Endothelial cell of umbilical vein (primary cell): ENCODE measurements at regions not wholly inside any gene's neighbourhood (a gene's known extent, or its start where the extent isn't known, plus 50 kb on each side); places are given as distances from the start of the nearest gene placed in this dataset.

Experiments
- EZH2 ChIP-seq: IDR thresholded peaks from 2 replicates; pipeline ENCODE4 v1.6.1; 2012; ENCODE audit warnings: borderline replicate concordance, low read depth, mild to moderate bottlenecking, moderate library complexity, low read length, inconsistent platforms; ENCODE audit not compliant: severe bottlenecking
- GATA2 ChIP-seq: IDR thresholded peaks from 2 replicates; pipeline ENCODE4 v1.7.0; 2011; ENCODE audit warnings: low read depth, mild to moderate bottlenecking, moderate library complexity, mixed read lengths, low read length; ENCODE audit not compliant: insufficient read length, insufficient read depth
- JUN ChIP-seq: IDR thresholded peaks from 2 replicates; pipeline ENCODE4 v1.6.1; 2011; ENCODE audit warnings: borderline replicate concordance, low read depth; ENCODE audit not compliant: insufficient read length, insufficient read depth
- MYC ChIP-seq: IDR thresholded peaks from one replicate; pipeline ENCODE4 v1.6.1; 2011; ENCODE audit warnings: mild to moderate bottlenecking, low read depth, low read length
- POLR2A ChIP-seq: IDR thresholded peaks from 2 replicates; pipeline ENCODE4 v1.6.1; 2012; ENCODE audit warnings: low read depth, mild to moderate bottlenecking, control low read depth, low read length
- POLR2AphosphoS5 ChIP-seq: IDR thresholded peaks from 2 replicates; pipeline ENCODE4 v1.6.1; 2012; ENCODE audit warnings: low read depth, mild to moderate bottlenecking, control low read depth, low read length, moderate library complexity; ENCODE audit not compliant: insufficient read depth
- TF ChIP-seq, protein P1 (sequence below), 2 donors: IDR thresholded peaks; 1 replicate in 1 of 2; 2 replicates in 1 of 2; pipeline ENCODE4 v1.5.1; 2011; ENCODE audit warnings: low read length in 2 of 2, mild to moderate bottlenecking in 2 of 2, moderate library complexity in 2 of 2, control low read depth in 1 of 2, inconsistent platforms in 1 of 2, low read depth in 1 of 2; ENCODE audit not compliant: insufficient read depth in 1 of 2; ENCODE audit errors: extremely low read depth in 1 of 2

GRCh38 chr6:164827537-164827936 is 481.9 kb downstream of the C6orf118 start:
- TF ChIP-seq POLR2AphosphoS5 (no peak), EZH2 (no peak), POLR2A (no peak), JUN (no peak), GATA2 (no peak), MYC (no peak)
- TF ChIP-seq, protein P1, sequence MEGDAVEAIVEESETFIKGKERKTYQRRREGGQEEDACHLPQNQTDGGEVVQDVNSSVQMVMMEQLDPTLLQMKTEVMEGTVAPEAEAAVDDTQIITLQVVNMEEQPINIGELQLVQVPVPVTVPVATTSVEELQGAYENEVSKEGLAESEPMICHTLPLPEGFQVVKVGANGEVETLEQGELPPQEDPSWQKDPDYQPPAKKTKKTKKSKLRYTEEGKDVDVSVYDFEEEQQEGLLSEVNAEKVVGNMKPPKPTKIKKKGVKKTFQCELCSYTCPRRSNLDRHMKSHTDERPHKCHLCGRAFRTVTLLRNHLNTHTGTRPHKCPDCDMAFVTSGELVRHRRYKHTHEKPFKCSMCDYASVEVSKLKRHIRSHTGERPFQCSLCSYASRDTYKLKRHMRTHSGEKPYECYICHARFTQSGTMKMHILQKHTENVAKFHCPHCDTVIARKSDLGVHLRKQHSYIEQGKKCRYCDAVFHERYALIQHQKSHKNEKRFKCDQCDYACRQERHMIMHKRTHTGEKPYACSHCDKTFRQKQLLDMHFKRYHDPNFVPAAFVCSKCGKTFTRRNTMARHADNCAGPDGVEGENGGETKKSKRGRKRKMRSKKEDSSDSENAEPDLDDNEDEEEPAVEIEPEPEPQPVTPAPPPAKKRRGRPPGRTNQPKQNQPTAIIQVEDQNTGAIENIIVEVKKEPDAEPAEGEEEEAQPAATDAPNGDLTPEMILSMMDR (IDR thresholded peaks at IDR 0.05; ENCODE audit: extremely low read depth in 1 of 2, insufficient read depth in 1 of 2, low read depth in 1 of 2, low read length in 2 of 2), result no peak
